Stimulated activated CD8-positive, alpha-beta memory T cell treated with anti-CD3 and anti-CD28 coated beads, Interleukin-2, amount 100 ng/mL, for 1 hour (primary cell): ENCODE measurements at regions not wholly inside any gene's neighbourhood (a gene's known extent, or its start where the extent isn't known, plus 50 kb on each side); places are given as distances from the start of the nearest gene placed in this dataset.

Source experiments
- DNase-seq, 2 donors: peaks; one replicate each; pipeline ENCODE4 v3.0.0-alpha.2; 2020; ENCODE audit warnings: low read depth in 2 of 2

DNA sequence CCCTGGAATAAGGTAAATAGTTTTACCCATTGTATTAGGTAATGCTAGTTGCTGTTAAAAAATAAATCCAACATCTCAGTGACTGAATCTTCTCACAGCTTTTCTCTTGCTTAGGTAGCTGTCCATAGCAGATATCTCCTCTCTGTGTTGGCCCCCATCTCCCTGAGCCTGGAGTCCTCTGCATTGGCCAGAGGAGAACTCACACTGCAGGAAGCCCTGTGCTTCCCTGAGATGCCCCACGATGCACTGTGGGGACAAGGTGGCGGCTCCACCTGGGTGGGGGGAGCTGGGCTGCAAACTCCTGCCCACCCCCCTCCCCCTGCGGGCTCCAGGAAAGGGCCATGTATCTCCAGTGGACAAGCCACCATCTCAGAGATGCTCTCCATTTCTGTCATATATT lies 80.4 kb upstream of the SALL3 start:
- DNase-seq: no peak

DNA sequence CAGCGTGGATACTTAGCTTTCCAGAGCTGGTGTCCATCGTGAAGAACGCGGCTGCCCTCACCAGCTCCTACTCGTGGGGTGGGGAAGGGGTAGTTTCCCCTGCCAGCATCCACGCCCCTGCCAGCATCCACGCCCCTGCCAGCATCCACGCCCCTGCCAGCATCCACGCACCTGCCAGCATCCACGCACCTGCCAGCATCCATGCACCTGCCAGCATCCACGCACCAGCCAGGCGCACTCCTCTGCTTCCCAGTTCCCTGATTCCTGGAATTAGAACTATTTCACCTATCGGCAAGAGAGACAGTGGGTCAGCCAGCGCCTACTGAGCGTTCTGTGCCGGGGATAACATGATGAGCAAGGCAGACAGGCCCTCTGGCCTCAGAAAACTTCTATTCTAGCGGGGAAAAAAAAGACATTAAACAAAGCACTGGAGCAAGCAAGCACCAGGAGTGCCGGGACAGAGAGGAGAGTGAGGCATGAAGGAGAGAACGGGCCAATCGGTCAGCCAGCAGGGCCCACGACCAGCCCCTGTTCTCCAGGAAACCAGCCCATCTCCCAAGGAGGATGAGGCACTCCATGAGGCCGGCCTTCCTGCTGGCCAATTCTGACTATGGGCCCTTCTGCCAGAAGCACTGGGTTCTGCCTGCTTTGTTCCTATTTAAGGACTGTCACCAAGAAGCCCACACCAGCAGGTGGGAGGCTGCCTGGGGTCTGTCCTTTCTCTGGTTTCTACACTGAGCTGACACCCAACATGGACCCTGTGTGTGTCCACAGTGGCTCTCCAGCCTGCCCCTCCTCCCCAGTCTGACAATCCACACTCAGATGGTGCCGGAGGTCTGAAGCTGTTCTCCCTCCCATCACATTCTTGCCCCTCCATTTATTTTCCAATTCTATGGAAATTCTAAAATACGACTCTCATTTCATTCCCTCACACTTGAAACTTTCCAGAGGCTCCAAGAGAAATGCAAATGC lies 78.4 kb upstream of the SALL3 start:
- DNase-seq: no peak

DNA sequence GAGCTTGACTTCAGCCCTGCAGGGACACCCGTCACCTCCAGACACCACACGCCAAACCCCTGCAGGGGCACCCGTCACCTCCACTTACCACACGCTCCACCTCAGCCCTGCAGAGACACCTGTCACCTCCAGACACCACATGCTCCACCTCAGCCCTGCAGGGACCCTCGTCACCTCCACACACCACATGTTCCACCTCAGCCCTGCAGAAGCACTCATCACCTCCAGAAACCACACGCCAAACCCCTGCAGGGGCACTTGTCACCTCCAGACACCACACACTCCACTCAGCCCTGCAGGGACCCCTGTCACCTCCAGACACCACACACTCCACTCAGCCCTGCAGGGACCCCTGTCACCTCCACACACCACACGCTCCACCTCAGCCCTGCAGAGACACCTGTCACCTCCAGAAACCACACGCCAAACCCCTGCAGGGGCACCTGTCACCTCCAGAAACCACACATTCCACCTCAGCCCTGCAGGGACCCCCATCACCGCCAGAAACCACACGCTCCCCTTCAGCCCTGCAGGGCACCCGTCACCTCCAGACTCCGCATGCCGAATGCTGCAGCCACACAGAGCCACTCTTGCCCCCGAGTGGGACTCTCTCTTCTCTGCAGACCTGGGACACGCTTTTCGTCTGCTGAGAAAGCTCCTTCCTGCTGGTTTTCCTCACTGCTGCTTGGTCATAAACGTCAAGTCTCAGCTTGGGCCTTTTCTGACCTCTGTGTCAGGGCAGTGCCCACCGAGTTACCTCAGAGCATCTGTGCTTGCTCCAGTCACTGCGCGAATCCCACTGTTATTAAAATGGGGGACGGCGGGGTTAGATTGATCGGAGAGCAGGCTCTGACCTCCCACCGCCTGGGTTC lies 77.5 kb upstream of the SALL3 start:
- no peak for DNase-seq

DNA sequence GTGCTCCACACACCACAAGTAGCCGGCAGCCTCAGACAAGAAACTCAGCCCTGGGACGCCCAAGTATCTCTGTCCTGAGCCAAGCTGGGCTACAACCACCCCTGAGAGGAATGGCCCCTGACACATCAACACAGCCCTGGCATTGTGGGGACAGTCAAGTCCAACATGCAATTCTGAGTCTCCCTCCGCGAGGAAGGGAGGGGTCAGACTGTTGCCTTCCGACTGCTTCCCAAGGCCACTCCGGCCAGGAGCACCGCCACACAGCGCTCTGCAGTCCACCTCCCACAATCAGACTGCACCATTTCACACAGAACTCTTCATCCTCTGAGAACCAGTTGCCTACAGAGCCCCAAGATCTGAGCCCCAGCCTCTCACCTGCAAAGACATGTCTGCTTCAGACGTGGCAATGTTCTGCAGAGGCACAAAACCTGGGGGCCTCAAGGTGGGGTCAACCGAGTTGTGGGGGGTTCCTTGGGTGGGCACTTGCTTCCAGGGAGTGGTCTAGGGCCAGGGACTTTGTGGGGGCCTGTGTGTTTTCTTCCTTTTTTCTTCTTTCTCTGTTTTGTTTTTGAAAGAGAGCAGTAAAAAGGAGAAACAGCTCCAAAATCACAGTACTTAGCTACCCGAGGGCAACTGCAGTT lies 76.7 kb upstream of the SALL3 start:
- DNase-seq: no peak

DNA sequence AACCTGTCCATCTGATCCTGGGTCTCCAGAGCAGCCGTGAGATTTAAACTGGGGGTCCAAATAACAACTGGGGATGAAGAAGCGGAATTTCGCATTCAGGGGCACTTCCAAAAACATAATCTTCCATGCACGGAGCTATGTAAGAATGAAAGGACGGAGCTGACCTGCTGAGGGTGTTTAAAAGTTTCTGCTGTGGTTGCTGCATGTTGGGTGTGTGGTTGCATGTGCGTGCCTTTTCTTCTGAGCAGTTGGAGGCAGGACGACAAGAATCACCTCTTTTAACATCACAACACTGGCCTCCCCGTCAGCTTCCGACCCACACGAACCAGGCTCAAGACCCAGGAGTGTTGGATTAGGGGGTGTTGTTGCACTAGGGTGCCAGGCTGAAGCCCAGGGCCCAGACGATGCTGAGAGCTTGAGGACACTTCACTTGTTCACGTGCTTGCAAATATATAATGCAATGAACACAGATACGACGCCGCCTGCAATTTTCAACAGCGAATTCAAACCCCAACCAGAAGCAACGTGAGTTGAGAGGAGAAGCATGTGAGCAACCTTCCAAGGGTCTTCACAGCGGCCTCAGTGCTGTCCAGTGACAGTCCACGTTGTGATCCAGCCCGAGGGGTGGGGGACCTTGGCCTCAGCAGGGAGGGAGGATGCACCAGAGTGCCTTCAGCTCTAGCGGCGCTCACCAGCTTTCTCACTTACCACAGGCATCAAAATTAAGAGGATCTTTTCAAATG lies 76.0 kb upstream of the SALL3 start:
- no peak for DNase-seq

DNA sequence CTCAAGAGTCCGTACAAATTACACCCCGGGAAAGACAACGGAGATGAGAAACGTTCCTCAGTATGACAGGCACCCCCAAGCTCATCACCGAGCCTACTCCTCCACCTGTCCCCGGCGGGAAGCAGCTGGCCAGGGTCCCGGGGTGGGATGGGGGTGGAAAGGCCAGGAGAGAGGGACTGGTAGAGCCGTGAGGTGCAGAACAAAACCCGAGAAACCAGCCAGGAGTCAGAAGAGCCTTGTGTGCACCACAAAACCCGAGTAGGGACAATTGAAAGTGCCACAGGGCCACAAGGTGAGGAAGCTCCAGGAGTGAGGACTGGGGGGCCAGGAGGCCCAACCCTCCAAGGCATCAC lies 75.5 kb upstream of the SALL3 start:
- no peak for DNase-seq

DNA sequence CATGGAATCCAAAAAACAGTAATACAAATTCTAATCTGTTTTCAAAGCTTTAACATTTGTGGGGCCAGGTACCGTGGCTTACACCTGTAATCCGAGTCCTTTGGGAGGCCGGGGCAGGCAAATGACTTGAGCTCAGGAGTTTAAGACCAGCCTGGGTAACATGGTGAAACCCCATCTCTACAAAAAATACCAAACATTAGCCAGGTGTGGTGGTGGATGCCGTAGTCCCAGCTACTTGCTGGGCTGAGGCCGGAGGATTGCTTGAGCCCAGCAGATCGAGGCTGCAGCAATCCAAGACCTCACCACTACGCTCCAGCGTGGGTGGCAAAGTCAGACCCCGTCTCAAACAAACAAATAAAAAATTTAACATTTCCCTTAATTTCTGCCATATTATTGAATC lies 74.3 kb upstream of the SALL3 start:
- DNase-seq: no peak

DNA sequence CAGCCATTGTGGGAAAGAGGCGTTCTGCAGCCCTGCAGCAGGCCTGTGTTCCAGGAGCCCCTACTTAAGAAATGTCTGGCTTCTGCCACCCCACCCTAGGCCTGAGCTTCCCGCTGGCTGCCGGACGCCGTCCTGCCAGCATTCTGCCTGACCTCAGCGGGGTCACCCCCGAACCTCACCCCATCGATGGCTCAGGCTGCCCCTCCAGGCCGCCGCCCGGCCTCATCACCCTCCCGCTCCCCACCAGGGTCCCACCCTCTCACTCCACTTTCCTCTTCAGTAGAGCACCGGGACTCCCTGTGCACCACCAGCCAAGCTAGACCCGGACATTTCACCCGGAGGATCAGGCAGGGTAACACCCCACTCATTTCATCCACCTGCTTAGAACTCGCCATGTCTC lies 73.6 kb upstream of the SALL3 start:
- no peak for DNase-seq

DNA sequence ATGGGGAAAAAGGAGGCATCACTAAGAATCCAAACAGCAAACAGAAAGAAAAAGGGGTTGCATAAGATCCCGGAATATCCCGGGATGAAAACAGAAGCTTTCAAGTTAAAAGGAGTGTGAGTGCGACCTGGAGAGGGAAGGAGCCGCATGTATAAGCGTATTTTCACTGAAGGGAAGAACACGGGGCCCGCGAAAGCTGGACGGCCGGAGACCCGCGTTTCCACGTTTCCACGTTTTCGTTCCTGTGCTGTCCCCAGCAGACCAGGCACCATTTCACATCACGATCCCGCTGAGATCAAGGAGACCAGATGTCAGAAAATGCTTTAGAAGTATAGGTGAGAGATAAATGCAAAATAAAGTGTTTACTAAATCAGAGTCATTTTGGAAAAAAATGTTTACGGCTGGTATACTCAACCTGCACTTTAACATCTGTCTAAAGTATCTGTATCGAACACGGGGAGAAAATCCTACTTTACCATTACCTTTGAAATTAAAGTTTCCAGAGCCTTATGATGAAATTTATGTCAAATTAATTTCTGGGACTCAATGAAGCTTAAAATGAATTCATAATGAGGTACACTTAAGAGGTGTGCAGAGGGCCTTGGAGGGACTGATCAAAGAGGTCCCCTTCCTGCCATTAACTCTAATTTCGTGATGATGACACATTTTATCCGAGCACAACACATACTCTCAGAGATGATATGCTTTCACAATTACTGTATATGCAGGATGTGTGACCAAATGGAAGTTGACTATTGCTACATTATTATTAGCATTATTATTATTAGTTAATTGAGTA lies 71.0 kb upstream of the SALL3 start:
- no peak for DNase-seq

DNA sequence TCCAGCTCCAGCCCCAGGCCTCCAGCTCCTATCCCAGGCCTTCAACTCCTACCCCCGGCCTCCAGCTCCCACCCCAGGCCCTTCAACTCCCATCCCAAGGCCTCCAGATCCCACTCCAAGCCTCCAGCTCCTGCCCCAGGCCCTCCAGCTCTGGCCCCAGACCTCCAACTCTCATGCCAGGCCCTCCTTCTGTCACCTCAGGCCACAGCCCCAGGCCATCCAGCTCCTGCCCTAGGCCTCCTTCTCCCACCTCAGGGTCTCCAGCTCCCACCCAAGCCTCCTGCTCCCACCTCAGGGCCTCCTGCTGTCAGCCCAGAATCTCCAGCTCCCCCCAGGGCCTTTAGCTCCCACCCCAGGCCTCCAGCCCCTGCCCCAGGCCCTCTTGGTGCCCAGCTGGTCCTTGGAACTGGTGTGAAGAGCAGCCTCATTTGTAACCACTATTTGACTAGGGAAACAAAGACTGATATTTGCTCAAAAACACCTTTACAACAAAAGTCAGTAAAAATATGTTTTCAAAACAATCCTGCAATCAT lies 67.8 kb upstream of the SALL3 start:
- no peak for DNase-seq

DNA sequence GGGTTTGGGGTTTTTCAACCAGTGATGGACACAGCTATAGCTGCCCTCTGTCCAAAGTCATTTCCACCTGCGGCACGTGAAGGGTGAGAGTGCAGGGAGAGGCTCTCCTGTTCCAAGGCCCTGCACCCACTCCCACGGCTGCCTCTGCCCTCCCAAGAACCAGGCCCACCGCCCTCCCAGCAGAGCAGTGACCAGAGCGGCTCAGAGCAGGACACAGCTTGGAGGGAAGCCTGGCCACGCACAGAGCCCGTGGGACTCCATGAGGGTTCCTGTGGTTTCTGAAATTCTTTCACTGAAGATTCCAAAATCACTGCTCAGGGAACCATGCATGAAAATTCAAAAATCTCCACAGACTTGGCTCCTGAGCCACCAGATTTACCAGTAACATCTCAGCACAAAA lies 67.3 kb upstream of the SALL3 start:
- no peak for DNase-seq

DNA sequence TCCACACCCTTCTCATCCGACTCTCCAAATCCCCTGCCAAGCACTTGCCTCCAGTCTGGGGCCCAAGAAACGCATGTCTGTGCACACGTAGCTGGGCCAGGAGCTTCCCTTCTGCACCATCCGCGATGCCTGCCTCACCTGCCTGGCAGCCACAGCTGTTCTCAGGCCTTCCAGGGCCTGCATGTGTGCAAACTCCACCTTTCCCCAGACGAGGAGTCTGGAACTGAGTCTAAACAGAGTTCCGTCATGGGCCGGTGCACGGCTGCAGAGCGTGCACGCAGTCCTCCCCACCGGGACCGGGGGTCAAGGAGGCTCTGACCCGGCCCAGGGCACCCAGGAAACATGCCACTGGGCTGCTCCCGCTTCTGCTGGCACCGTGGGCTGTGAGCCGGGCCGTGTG lies 66.8 kb upstream of the SALL3 start:
- no peak for DNase-seq

DNA sequence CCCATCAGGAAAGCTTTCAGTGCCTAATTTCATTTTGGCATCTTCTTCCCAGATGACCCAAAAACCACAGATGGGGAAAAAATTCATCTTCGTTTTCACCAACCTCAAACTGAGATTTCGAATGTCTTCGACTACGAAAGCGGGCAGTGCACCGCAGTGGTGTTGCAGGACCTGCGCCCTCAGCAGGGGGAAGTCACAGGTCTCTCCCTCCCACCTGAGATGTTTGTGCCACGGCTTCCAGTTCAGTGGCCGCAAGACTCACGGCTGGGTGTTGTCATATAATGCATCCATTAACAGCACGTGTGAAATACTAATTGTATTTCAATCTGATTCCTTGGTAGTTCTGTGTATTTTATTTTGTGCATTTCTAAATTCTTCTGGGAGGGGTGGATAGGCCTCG lies 66.2 kb upstream of the SALL3 start:
- DNase-seq: no peak

DNA sequence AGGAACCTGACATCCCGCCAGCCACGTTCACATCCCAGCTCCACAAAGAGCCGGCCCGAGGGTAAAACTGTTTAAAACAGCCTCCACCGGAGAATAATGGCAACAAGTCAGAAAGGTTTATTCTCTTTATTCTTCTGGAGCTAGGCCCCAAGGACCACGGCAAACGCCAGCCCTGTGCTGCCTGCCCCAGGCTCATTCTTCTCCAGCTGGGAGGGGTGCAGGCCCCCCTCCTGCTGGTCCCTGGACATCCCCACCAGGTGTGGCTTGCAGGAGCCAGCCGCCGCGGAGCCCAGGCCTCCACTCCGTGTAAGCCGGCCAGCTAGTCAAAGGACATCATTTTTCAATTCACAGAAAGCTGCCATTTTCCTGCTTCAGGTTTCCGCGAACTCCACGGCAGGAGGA lies 65.8 kb upstream of the SALL3 start:
- no peak for DNase-seq

DNA sequence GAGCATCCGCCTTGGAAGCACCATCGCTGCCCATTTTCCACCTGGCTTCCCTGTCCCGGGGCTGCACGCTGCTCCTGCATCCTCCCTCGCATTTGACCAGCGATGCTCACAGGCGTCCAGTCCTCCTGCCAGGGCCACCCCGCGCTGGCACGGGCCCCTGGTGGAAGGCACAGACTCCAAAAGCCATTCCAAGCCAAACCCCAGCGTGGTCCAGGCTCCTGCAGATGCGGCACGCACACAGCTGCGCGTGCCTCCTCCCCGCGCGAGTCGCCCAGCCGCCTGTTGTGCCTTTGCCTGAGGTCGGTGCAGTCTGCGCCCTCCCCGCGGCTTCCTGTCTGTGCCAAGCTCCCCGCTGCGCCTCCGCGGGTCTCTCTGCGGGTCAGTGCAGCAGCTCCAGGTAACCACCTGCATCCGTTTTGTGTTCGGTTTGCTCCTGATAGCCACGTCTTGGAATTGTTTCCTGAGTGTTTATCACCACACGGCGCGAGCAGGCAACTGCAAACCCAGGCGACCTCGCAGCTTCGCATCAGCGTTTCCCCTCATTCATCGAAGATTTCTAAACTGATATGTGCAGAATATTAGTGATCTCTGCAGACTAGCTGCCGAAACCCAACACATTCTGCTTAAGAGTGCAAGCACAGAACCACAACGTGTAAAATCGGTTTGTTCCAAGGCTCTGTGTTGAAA lies 65.2 kb upstream of the SALL3 start:
- no peak for DNase-seq

DNA sequence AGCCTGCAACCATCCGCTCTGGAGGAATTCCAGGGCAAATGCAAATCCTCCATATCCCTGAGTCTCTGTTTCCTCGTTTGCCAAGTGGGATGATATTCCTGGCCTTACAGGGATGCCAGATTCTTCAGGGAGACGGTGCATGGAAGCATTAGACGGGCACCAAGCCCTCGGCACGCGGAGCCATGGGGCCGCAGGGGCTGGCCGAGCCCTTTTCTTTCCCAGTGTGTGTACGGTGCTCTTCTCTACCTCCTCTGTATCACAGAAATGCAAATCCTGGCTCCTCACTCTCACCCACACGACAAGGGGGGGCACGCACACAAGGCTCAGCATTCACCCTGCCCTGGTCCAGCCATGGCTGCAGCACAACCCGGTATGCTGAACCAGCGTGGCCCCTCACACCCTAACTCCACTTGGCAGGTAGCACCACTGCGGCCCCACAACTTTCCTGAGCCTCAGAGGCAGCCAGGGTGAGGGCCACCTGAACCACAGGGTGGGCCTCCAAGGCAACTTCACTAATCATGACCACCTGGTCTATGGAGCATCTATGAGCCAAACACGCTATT lies 64.1 kb upstream of the SALL3 start:
- no peak for DNase-seq

DNA sequence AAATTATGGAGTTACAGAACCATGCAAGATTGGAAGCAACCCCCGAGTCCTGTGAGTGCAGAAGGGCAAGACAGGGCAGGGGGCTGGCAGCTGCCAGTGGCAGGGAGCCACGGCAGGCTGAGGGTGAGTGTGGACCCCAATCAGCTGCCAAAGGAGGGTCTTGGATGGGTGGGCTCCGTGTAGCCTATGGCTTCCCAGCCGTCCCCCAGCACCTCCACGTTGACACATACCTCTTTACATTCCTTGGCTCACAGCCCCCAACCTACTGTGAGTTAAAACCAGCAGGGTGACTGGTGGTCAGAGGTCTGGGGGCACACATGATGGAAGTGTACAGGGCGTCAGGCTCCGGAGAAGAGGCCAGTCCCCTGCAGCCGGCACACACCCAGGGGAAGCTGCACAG lies 60.9 kb upstream of the SALL3 start:
- DNase-seq: no peak

DNA sequence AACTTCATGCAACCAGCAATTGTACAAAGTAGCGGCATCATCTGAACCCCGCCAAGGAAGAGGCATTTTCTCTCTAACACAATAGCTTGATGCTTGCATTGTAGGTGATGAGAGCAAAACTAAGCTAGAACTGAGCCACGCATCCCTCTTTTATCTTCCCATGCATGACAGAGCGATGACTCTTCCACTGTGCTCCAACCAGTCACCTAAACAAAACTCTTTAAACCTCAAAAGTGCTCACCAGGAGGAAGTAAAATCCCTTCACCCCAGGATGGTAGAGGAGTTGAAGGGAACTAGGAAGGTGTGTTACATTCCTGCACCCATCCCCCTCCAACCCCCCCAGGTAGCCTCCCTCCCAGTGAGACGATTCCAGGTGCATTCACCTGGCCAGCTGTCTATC lies 59.7 kb upstream of the SALL3 start:
- DNase-seq: no peak

DNA sequence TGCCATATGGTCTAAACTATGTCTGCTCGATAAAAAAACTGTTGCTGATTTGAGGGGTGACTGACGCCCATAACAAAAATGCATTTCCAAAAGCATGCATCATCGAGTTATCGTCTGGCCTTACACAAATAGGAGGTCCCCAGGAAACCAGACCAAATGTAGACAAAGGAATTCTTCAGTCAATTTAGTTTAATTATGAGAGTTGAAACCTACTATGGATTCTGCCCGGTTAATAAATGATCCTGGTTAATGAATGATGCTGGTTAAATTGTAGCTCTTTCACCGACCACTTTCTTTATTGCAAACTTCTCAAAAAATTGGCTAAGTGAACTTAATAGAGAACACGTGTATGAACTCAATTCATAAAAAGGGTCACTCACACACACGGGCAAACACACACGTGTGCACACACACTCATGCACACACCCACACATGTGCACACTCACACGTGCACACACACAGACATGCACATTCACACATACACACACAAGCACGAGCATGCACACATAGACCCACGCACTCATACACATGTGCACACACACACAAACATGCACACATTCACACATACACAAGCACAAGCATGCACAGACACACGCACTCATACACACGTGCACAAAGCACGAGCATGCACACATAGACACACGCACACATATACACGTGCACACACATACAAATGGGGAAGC lies 59.0 kb upstream of the SALL3 start:
- DNase-seq: no peak
